22Rv1 (cell line): ENCODE measurements at regions not wholly inside any gene's neighbourhood (a gene's known extent, or its start where the extent isn't known, plus 50 kb on each side); places are given as distances from the start of the nearest gene placed in this dataset.

Experiments
- CTCF ChIP-seq: fragments of 450-650 bp; IDR thresholded peaks from 2 replicates; pipeline ENCODE4 v1.5.1; 2017; ENCODE audit warnings: mild to moderate bottlenecking
- ZFX ChIP-seq: fragments of 450-650 bp; IDR thresholded peaks from 2 replicates; pipeline ENCODE4 v1.6.1; 2017; ENCODE audit warnings: antibody characterized with exemption, borderline replicate concordance

- TF ChIP-seq CTCF: no peak
- TF ChIP-seq ZFX: no peak
These were observed 919.8 kb downstream of the CENPC start for GRCh38 chr4:66625480-66625879.
